GM23248 (cell line): ENCODE measurements at regions not wholly inside any gene's neighbourhood (a gene's known extent, or its start where the extent isn't known, plus 50 kb on each side); places are given as distances from the start of the nearest gene placed in this dataset.
A peak's percentile ranks its signal among the peaks of the same experiment; 100 is the strongest.

Experiments
- DNase-seq: peaks from one replicate; pipeline ENCODE4 v3.0.0-alpha.2; 2015
- H2AFZ ChIP-seq: fragments of 200-600 bp; sonication (generic); 2 replicates; pipeline ENCODE4 v1.6.1; 2016; ENCODE audit warnings: antibody characterized with exemption
- H3F3A ChIP-seq: fragments of 200-600 bp; sonication (generic); 2 replicates; pipeline ENCODE4 v1.6.1; 2016; ENCODE audit warnings: mild to moderate bottlenecking, antibody characterized with exemption, mixed run types; ENCODE audit not compliant: insufficient read depth
- H3K27ac ChIP-seq: fragments of 200-600 bp; sonication (generic); 2 replicates; pipeline ENCODE4 v1.5.1; 2016; ENCODE audit warnings: mild to moderate bottlenecking
- H3K27me3 ChIP-seq: fragments of 200-600 bp; sonication (generic); replicated peaks from 2 replicates; pipeline ENCODE4 v1.6.1; 2016; ENCODE audit warnings: mild to moderate bottlenecking; ENCODE audit not compliant: insufficient read depth
- H3K36me3 ChIP-seq: fragments of 200-600 bp; sonication (generic); 2 replicates; pipeline ENCODE4 v1.6.1; 2016; ENCODE audit warnings: low read depth, mild to moderate bottlenecking
- H3K4me1 ChIP-seq: fragments of 200-600 bp; sonication (generic); 2 replicates; pipeline ENCODE4 v1.6.1; 2016; ENCODE audit warnings: mild to moderate bottlenecking; ENCODE audit not compliant: insufficient read depth
- H3K4me2 ChIP-seq: fragments of 200-600 bp; sonication (generic); one replicate; pipeline ENCODE4 v1.6.1; 2016; ENCODE audit warnings: mild to moderate bottlenecking; ENCODE audit not compliant: unreplicated experiment
- H3K4me3 ChIP-seq: fragments of 200-600 bp; sonication (generic); 2 replicates; pipeline ENCODE4 v1.5.1; 2016; ENCODE audit warnings: mild to moderate bottlenecking
- H3K79me2 ChIP-seq: fragments of 200-600 bp; sonication (generic); 2 replicates; pipeline ENCODE4 v1.6.1; 2016; ENCODE audit warnings: mild to moderate bottlenecking; ENCODE audit not compliant: insufficient read depth
- H3K9ac ChIP-seq: fragments of 200-600 bp; sonication (generic); 2 replicates; pipeline ENCODE4 v1.6.1; 2016; ENCODE audit warnings: mild to moderate bottlenecking
- H3K9me2 ChIP-seq: fragments of 200-600 bp; sonication (generic); 2 replicates; pipeline ENCODE4 v1.6.1; 2016; ENCODE audit warnings: mixed run types, mild to moderate bottlenecking, moderate library complexity; ENCODE audit not compliant: insufficient read depth
- H3K9me3 ChIP-seq: fragments of 200-600 bp; sonication (generic); one replicate; pipeline ENCODE4 v1.6.1; 2017; ENCODE audit warnings: low read depth
- H4K20me1 ChIP-seq: fragments of 200-600 bp; sonication (generic); 2 replicates; pipeline ENCODE4 v1.6.0; 2016; ENCODE audit not compliant: insufficient read depth
- EZH2 ChIP-seq: fragments of 200-600 bp; sonication (generic); IDR thresholded peaks from 2 replicates; pipeline ENCODE4 v1.6.1; 2018; ENCODE audit warnings: antibody characterized with exemption, mild to moderate bottlenecking; ENCODE audit not compliant: insufficient read depth, poor library complexity, severe bottlenecking
- EZH2phosphoT487 ChIP-seq: fragments of 200-600 bp; sonication (generic); IDR thresholded peaks from 2 replicates; pipeline ENCODE4 v1.6.1; 2018; ENCODE audit warnings: antibody characterized with exemption, moderate library complexity, mild to moderate bottlenecking, low read depth; ENCODE audit not compliant: insufficient read depth
- WGBS, 2 experiments: methylation state at CpG; one replicate each; pipeline ENCODE4 v1.1.6; 2015 to 2017; ENCODE audit warnings: low lambda C conversion rate in 2 of 2, low coverage in 1 of 2; ENCODE audit errors: missing lambda C conversion rate in 2 of 2; 5-methylcytosine and 5-hydroxymethylcytosine counted together
- in situ Hi-C: fragments of 300-500 bp; cut with MboI; formaldehyde crosslinking; loops from 2 replicates; pipeline ENCODE4 v1.15.0; 2020

GRCh38 chr11:130644187-130644586, 195.7 kb downstream of the ADAMTS15 start:
- Histone ChIP-seq H3K4me3 (no peak overlapping the region), H3K9me3 (no peaks in the 10 kb centered on the region), H3K36me3 (no peaks in the 10 kb centered on the region), H4K20me1 (no peaks in the 10 kb centered on the region), H3F3A (peaks cover 28% of the 10 kb centered on the region), H3K9me2 (no peaks in the 10 kb centered on the region), H3K4me2 (peak overlapping the region; percentile 28), H3K9ac (no peak overlapping the region), H3K27me3 (no peaks in the 10 kb centered on the region), H3K27ac (no peak overlapping the region), H3K79me2 (no peaks in the 10 kb centered on the region), H2AFZ (peak overlapping the region; percentile 61), H3K4me1 (peaks cover 26% of the 10 kb centered on the region)
- no peak for TF ChIP-seq EZH2phosphoT487
- DNase-seq = peak; percentile 13
- in situ Hi-C loops = no loop called here
- 52 to 53% methylated on average over 11 of the region's 11 CpGs for WGBS, 2 experiments

- Histone ChIP-seq H3K27ac (no peak overlapping the region), H2AFZ (no peak overlapping the region), H4K20me1 (no peaks in the 10 kb centered on the region), H3K9ac (no peak overlapping the region), H3F3A (peaks cover 28% of the 10 kb centered on the region), H3K9me3 (no peaks in the 10 kb centered on the region), H3K79me2 (no peaks in the 10 kb centered on the region), H3K36me3 (no peaks in the 10 kb centered on the region), H3K4me2 (peak overlapping the region; percentile 41), H3K27me3 (no peaks in the 10 kb centered on the region), H3K9me2 (no peaks in the 10 kb centered on the region), H3K4me3 (no peak overlapping the region), H3K4me1 (peaks cover 26% of the 10 kb centered on the region)
- in situ Hi-C loops = no loop called here
- WGBS, 2 experiments = 94 to 98% methylated on average over 10 of the region's 10 CpGs
- DNase-seq = no peak
- TF ChIP-seq EZH2phosphoT487 (no peak), EZH2 (no peak)
These were observed 196.9 kb downstream of the ADAMTS15 start for GRCh38 chr11:130645164-130645842.

GRCh38 chr11:130645843-130646197, 197.4 kb downstream of the ADAMTS15 start:
- Histone ChIP-seq H3K9ac (no peak overlapping the region), H3F3A (peaks cover 29% of the 10 kb centered on the region), H3K79me2 (no peaks in the 10 kb centered on the region), H3K27me3 (no peaks in the 10 kb centered on the region), H2AFZ (no peak overlapping the region), H3K9me2 (no peaks in the 10 kb centered on the region), H3K36me3 (no peaks in the 10 kb centered on the region), H3K27ac (peak overlapping the region; percentile 49), H3K4me2 (peak overlapping the region; percentile 41), H3K4me3 (no peak overlapping the region), H3K4me1 (peaks cover 29% of the 10 kb centered on the region), H3K9me3 (no peaks in the 10 kb centered on the region), H4K20me1 (no peaks in the 10 kb centered on the region)
- WGBS, 2 experiments = 78 to 84% methylated on average over 6 of the region's 6 CpGs
- DNase-seq = no peak
- in situ Hi-C loops = no loop called here
- no peak for TF ChIP-seq EZH2

- Histone ChIP-seq H3K27me3 (no peaks in the 10 kb centered on the region), H3K4me2 (no peak overlapping the region), H2AFZ (no peak overlapping the region), H3K4me3 (no peak overlapping the region), H4K20me1 (no peaks in the 10 kb centered on the region), H3K27ac (peak overlapping the region; percentile 49), H3K79me2 (no peaks in the 10 kb centered on the region), H3K9me3 (no peaks in the 10 kb centered on the region), H3K9ac (no peak overlapping the region), H3K9me2 (no peaks in the 10 kb centered on the region), H3F3A (peaks cover 34% of the 10 kb centered on the region), H3K36me3 (no peaks in the 10 kb centered on the region), H3K4me1 (peaks cover 31% of the 10 kb centered on the region)
- TF ChIP-seq EZH2 (no peak), EZH2phosphoT487 (no peak)
- 28 to 30% methylated on average over 3 of the region's 3 CpGs for WGBS, 2 experiments
- in situ Hi-C loops = no loop called here
- no peak for DNase-seq
These were observed 198.4 kb downstream of the ADAMTS15 start for GRCh38 chr11:130646881-130647280.

GRCh38 chr11:130647371-130647770, 198.9 kb downstream of the ADAMTS15 start:
- H3K4me1 ChIP-seq = peaks cover 31% of the 10 kb centered on the region
- TF ChIP-seq EZH2 (no peak), EZH2phosphoT487 (no peak)
- no peak overlapping the region for H2AFZ ChIP-seq
- in situ Hi-C loops = no loop called here
- no peaks in the 10 kb centered on the region for H3K27me3 ChIP-seq
- no peaks in the 10 kb centered on the region for H3K79me2 ChIP-seq
- no peaks in the 10 kb centered on the region for H4K20me1 ChIP-seq
- no peaks in the 10 kb centered on the region for H3K36me3 ChIP-seq
- no peaks in the 10 kb centered on the region for H3K9me2 ChIP-seq
- peaks cover 34% of the 10 kb centered on the region for H3F3A ChIP-seq
- DNase-seq = no peak
- no peaks in the 10 kb centered on the region for H3K9me3 ChIP-seq
- H3K9ac ChIP-seq = no peak overlapping the region
- no peak overlapping the region for H3K27ac ChIP-seq
- no peak overlapping the region for H3K4me2 ChIP-seq
- H3K4me3 ChIP-seq = no peak overlapping the region
- 89% methylated on average over 5 of the region's 5 CpGs for WGBS, 2 experiments
